ENCODE measurements at regions not wholly inside any gene's neighbourhood (a gene's known extent, or its start where the extent isn't known, plus 50 kb on each side); places are given as distances from the start of the nearest gene placed in this dataset.

DNA sequence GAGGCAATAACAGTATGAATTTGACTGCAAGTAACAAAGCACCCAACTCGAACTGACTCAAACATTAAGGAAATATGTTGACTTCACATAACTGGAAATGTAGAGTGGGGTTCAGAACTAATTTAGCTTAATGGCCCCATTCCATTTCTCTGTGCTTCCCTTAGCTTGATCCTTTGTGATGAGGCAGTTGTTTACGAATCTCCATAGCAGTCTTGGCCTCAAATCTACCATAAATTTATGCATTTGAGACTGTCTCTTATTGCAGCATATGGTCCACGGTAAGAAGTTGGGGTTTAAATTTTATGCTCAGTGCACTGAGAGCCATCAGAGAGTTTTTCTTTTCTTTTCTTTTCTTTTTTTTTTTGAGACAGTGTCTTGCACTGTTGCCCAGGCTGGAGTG is 148.7 kb upstream of the POU1F1 start:
- no peak overlapping the region for H3K27ac ChIP-seq (ENCODE audit: low read depth in 2 of 2, low read length in 2 of 2)
- H3K4me3 ChIP-seq (ENCODE audit: low read length in 2 of 2): no peak overlapping the region
- H3K4me1 ChIP-seq (ENCODE audit: control insufficient read depth in 2 of 2, insufficient read depth in 2 of 2, low read length in 2 of 2): no peaks in the 10 kb centered on the region
- H3K9ac ChIP-seq (ENCODE audit: low read depth in 1 of 2, low read length in 2 of 2): no peak overlapping the region
- no peaks in the 10 kb centered on the region for H3K9me3 ChIP-seq (ENCODE audit: control insufficient read depth in 2 of 2, low read length in 2 of 2)
- no peaks in the 10 kb centered on the region for H3K27me3 ChIP-seq (ENCODE audit: control insufficient read depth in 2 of 2, insufficient read depth in 2 of 2, low read length in 2 of 2)
- no peaks in the 10 kb centered on the region for H3K36me3 ChIP-seq (ENCODE audit: control insufficient read depth in 2 of 2, insufficient read depth in 2 of 2, low read length in 2 of 2)

DNA sequence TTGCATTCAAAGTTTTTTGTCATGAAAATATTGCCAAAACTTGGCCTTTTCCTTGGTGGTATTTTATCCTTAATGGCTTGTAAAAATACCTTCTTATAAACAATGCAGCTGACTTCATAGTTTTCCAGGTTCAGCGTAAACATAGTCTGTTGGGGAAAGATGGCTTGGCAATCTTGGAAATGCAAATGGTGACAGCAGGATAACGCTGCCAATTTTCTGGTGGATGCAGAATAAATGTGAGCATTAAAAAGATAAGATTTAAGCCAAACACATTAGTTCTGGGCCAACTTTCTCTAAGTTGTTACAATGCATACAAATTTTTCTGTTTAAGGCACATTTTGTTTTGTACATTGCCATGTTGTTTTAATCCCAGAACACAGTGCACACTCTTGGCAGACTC is 147.0 kb upstream of the POU1F1 start:
- Histone ChIP-seq H3K27me3 (ENCODE audit: control insufficient read depth in 2 of 2, insufficient read depth in 2 of 2, low read length in 2 of 2) (no peaks in the 10 kb centered on the region), H3K36me3 (ENCODE audit: control insufficient read depth in 2 of 2, insufficient read depth in 2 of 2, low read length in 2 of 2) (no peaks in the 10 kb centered on the region), H3K9me3 (ENCODE audit: control insufficient read depth in 2 of 2, low read length in 2 of 2) (no peaks in the 10 kb centered on the region), H3K4me1 (ENCODE audit: control insufficient read depth in 2 of 2, insufficient read depth in 2 of 2, low read length in 2 of 2) (no peaks in the 10 kb centered on the region), H3K4me3 (ENCODE audit: low read length in 2 of 2) (no peak overlapping the region), H3K27ac (ENCODE audit: low read depth in 2 of 2, low read length in 2 of 2) (no peak overlapping the region), H3K9ac (ENCODE audit: low read depth in 1 of 2, low read length in 2 of 2) (no peak overlapping the region)

DNA sequence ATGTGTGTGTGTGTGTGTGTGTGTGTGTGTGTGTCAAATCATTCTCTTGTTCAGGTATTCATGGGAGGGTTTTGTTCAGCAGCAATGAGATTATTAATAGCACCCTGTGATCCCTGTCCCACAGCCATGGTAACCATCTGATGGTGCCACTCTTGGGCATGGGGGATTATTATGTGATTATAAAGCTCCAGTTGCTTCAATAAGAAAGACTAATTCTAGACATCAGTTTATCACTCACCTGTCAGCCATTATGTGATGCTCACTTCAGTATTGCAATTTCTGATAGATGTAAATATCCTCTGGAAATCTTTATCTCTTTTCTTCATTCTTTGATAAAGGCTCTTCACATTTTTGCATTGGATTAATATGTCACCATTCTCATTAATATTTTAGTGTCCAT is 145.9 kb upstream of the POU1F1 start:
- Histone ChIP-seq H3K4me1 (ENCODE audit: control insufficient read depth in 2 of 2, insufficient read depth in 2 of 2, low read length in 2 of 2) (no peaks in the 10 kb centered on the region), H3K36me3 (ENCODE audit: control insufficient read depth in 2 of 2, insufficient read depth in 2 of 2, low read length in 2 of 2) (no peaks in the 10 kb centered on the region), H3K27me3 (ENCODE audit: control insufficient read depth in 2 of 2, insufficient read depth in 2 of 2, low read length in 2 of 2) (no peaks in the 10 kb centered on the region), H3K27ac (ENCODE audit: low read depth in 2 of 2, low read length in 2 of 2) (no peak overlapping the region), H3K4me3 (ENCODE audit: low read length in 2 of 2) (no peak overlapping the region), H3K9me3 (ENCODE audit: control insufficient read depth in 2 of 2, low read length in 2 of 2) (no peaks in the 10 kb centered on the region), H3K9ac (ENCODE audit: low read depth in 1 of 2, low read length in 2 of 2) (no peak overlapping the region)

DNA sequence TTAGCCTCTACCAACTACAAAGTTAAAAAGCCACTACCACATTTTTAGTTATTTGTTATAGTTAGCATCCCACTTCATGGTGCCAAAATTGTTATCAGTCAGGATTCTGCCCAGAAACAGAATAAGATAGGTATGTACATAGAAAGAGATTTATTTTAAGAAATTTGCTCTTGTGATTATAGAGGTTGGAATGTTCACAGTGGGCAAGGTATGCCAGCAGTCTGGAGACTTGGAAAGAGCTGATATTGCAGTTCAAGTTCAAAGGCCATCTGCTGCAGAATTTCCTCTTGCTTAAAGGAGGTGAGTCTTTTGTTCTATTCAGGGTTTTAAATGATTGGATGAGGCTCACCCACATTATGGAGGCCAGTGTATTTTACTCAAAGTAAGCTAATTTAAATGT is 143.8 kb upstream of the POU1F1 start:
- H3K4me3 ChIP-seq (ENCODE audit: low read length in 2 of 2): no peak overlapping the region
- no peaks in the 10 kb centered on the region for H3K4me1 ChIP-seq (ENCODE audit: control insufficient read depth in 2 of 2, insufficient read depth in 2 of 2, low read length in 2 of 2)
- H3K9me3 ChIP-seq (ENCODE audit: control insufficient read depth in 2 of 2, low read length in 2 of 2): no peaks in the 10 kb centered on the region
- no peak overlapping the region for H3K27ac ChIP-seq (ENCODE audit: low read depth in 2 of 2, low read length in 2 of 2)
- H3K36me3 ChIP-seq (ENCODE audit: control insufficient read depth in 2 of 2, insufficient read depth in 2 of 2, low read length in 2 of 2): no peaks in the 10 kb centered on the region
- no peaks in the 10 kb centered on the region for H3K27me3 ChIP-seq (ENCODE audit: control insufficient read depth in 2 of 2, insufficient read depth in 2 of 2, low read length in 2 of 2)
- H3K9ac ChIP-seq (ENCODE audit: low read depth in 1 of 2, low read length in 2 of 2): no peak overlapping the region

DNA sequence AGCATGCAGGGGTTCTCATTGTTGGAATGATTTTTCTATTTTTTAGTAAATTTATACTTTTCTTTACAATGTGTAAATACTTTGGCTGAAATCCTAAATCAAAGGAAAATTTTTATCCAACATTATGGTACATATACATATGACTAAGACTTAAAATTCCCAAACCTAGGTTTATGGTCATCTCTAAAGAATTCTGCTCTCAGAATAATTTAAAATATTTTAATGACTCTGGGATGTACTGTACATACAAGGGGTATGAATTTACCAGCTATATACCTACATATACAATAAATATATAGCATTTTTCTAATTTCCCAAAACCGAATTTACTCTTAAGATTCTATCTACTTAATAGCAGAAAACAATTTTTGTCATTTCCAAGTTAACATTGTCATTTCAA is 137.9 kb upstream of the POU1F1 start:
- Histone ChIP-seq H3K36me3 (ENCODE audit: control insufficient read depth in 2 of 2, insufficient read depth in 2 of 2, low read length in 2 of 2) (no peaks in the 10 kb centered on the region), H3K4me1 (ENCODE audit: control insufficient read depth in 2 of 2, insufficient read depth in 2 of 2, low read length in 2 of 2) (no peaks in the 10 kb centered on the region), H3K9me3 (ENCODE audit: control insufficient read depth in 2 of 2, low read length in 2 of 2) (no peaks in the 10 kb centered on the region), H3K4me3 (ENCODE audit: low read length in 2 of 2) (no peak overlapping the region), H3K27ac (ENCODE audit: low read depth in 2 of 2, low read length in 2 of 2) (no peak overlapping the region), H3K27me3 (ENCODE audit: control insufficient read depth in 2 of 2, insufficient read depth in 2 of 2, low read length in 2 of 2) (no peaks in the 10 kb centered on the region), H3K9ac (ENCODE audit: low read depth in 1 of 2, low read length in 2 of 2) (no peak overlapping the region)

DNA sequence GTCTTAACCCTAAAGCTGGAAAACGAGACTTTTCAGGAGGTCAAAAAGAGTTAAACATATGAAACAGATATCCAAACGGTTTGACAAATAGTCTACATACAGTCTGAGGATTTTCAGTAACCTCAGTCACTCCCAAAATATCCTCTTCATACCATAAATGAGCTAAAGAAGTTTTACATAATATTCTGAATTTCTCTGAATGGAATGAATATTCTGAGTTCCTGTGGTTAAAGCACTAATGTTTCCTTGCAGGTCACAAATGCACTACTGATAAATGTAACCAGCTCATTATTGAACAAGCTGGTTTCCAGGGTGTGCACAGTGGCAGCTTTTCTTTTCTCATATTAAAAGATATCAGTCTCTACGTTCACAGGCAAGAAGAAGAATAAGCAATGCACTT is 137.4 kb upstream of the POU1F1 start:
- Histone ChIP-seq H3K27ac (ENCODE audit: low read depth in 2 of 2, low read length in 2 of 2) (no peak overlapping the region), H3K4me1 (ENCODE audit: control insufficient read depth in 2 of 2, insufficient read depth in 2 of 2, low read length in 2 of 2) (no peaks in the 10 kb centered on the region), H3K9ac (ENCODE audit: low read depth in 1 of 2, low read length in 2 of 2) (no peak overlapping the region), H3K36me3 (ENCODE audit: control insufficient read depth in 2 of 2, insufficient read depth in 2 of 2, low read length in 2 of 2) (no peaks in the 10 kb centered on the region), H3K4me3 (ENCODE audit: low read length in 2 of 2) (no peak overlapping the region), H3K9me3 (ENCODE audit: control insufficient read depth in 2 of 2, low read length in 2 of 2) (no peaks in the 10 kb centered on the region), H3K27me3 (ENCODE audit: control insufficient read depth in 2 of 2, insufficient read depth in 2 of 2, low read length in 2 of 2) (no peaks in the 10 kb centered on the region)

DNA sequence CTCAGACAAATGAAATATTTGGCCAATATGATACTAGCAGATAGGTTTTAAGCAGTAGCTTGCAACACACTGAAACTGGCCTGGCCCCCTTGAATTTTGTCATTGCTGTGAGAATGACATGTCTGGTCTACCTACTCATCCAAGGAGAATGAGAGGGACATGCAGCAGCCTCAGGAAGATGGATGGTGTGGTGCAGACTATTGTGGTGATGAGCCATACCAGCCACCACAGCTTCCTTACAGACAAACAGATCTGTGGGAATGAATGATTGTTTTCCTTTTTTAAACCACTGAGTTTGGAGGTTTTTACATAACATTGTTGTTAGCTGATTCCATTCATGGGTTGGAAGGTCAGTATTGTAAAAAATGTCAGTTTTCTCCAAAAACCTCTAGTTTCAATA is 133.7 kb upstream of the POU1F1 start:
- H3K9ac ChIP-seq (ENCODE audit: low read depth in 1 of 2, low read length in 2 of 2): no peak overlapping the region
- H3K9me3 ChIP-seq (ENCODE audit: control insufficient read depth in 2 of 2, low read length in 2 of 2): no peaks in the 10 kb centered on the region
- H3K4me1 ChIP-seq (ENCODE audit: control insufficient read depth in 2 of 2, insufficient read depth in 2 of 2, low read length in 2 of 2): no peaks in the 10 kb centered on the region
- H3K4me3 ChIP-seq (ENCODE audit: low read length in 2 of 2): no peak overlapping the region
- no peak overlapping the region for H3K27ac ChIP-seq (ENCODE audit: low read depth in 2 of 2, low read length in 2 of 2)
- no peaks in the 10 kb centered on the region for H3K27me3 ChIP-seq (ENCODE audit: control insufficient read depth in 2 of 2, insufficient read depth in 2 of 2, low read length in 2 of 2)
- no peaks in the 10 kb centered on the region for H3K36me3 ChIP-seq (ENCODE audit: control insufficient read depth in 2 of 2, insufficient read depth in 2 of 2, low read length in 2 of 2)

DNA sequence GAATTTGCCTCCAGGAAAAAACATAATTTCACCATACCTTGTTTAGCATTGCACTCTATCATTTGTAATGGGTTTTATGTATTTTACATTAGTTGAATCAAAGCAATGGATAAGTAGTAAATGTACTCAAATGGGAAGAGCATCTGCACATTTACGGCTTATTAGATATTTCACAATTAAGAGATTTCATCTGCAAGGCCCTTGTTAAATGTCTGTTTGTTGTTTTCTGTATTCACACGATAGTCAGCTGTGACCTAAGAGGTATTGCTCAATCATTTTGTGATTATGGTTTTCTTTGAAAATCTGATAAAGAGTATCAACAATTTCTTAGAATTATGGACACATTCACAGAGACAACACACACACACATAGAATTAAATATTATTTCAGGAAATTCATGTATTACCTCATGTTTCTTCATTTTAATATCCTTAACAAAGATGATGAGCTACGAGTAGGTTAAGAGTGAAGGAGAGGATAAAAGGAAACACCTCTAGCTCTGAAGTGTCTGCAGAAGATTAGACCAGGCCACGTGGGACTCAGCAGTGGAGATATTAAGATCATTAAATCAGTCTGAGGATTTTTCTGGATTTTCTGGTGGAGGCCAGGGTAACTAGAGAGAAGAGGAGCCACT is 121.9 kb upstream of the POU1F1 start:
- no peaks in the 10 kb centered on the region for H3K9me3 ChIP-seq (ENCODE audit: control insufficient read depth in 2 of 2, low read length in 2 of 2)
- H3K4me3 ChIP-seq (ENCODE audit: low read length in 2 of 2): no peak overlapping the region
- H3K27ac ChIP-seq (ENCODE audit: low read depth in 2 of 2, low read length in 2 of 2): no peak overlapping the region
- H3K4me1 ChIP-seq (ENCODE audit: control insufficient read depth in 2 of 2, insufficient read depth in 2 of 2, low read length in 2 of 2): no peaks in the 10 kb centered on the region
- no peak overlapping the region for H3K9ac ChIP-seq (ENCODE audit: low read depth in 1 of 2, low read length in 2 of 2)
- no peaks in the 10 kb centered on the region for H3K36me3 ChIP-seq (ENCODE audit: control insufficient read depth in 2 of 2, insufficient read depth in 2 of 2, low read length in 2 of 2)
- H3K27me3 ChIP-seq (ENCODE audit: control insufficient read depth in 2 of 2, insufficient read depth in 2 of 2, low read length in 2 of 2): no peaks in the 10 kb centered on the region

DNA sequence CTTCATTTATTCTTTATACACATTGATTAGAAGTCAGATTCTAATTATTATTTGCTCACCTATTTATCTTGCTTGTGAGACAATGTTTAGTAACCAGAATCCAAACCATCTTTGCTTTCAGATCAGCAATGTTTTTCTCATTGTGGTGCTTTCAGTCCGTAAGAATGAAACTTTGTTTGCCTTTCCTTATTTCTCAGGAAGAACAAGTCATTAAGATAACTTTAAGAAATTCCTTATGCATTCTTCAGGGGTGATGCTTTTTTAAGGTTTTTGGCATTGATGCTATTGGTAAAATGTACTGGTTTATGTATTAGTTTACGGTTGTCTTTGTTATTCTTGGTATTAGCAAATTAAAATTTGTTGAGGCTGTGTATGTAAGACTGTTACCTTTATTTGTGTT is 120.8 kb upstream of the POU1F1 start:
- no peaks in the 10 kb centered on the region for H3K9me3 ChIP-seq (ENCODE audit: control insufficient read depth in 2 of 2, low read length in 2 of 2)
- H3K27me3 ChIP-seq (ENCODE audit: control insufficient read depth in 2 of 2, insufficient read depth in 2 of 2, low read length in 2 of 2): no peaks in the 10 kb centered on the region
- H3K4me1 ChIP-seq (ENCODE audit: control insufficient read depth in 2 of 2, insufficient read depth in 2 of 2, low read length in 2 of 2): no peaks in the 10 kb centered on the region
- no peaks in the 10 kb centered on the region for H3K36me3 ChIP-seq (ENCODE audit: control insufficient read depth in 2 of 2, insufficient read depth in 2 of 2, low read length in 2 of 2)
- no peak overlapping the region for H3K4me3 ChIP-seq (ENCODE audit: low read length in 2 of 2)
- H3K27ac ChIP-seq (ENCODE audit: low read depth in 2 of 2, low read length in 2 of 2): no peak overlapping the region
- no peak overlapping the region for H3K9ac ChIP-seq (ENCODE audit: low read depth in 1 of 2, low read length in 2 of 2)

DNA sequence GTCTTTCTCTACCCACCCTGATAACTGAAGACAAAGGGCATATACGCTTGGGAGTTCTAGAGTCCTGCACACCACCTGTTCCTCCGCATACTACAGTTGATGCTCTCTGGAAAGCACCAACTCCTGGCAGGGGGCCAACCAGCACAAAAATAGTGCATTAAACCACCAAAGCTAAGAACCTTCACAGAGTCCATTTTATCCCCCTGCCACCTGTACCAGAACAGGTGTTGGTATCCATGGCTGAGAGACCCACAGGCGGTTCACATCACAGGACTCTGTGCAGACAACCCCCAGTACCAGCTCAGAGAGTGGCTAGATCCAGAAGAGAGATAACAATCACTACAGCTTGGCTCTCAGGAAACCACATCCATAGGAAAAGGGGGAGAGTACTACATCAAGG is 114.4 kb upstream of the POU1F1 start:
- Histone ChIP-seq H3K36me3 (ENCODE audit: control insufficient read depth in 2 of 2, insufficient read depth in 2 of 2, low read length in 2 of 2) (no peaks in the 10 kb centered on the region), H3K4me1 (ENCODE audit: control insufficient read depth in 2 of 2, insufficient read depth in 2 of 2, low read length in 2 of 2) (no peaks in the 10 kb centered on the region), H3K4me3 (ENCODE audit: low read length in 2 of 2) (no peak overlapping the region), H3K9me3 (ENCODE audit: control insufficient read depth in 2 of 2, low read length in 2 of 2) (no peaks in the 10 kb centered on the region), H3K9ac (ENCODE audit: low read depth in 1 of 2, low read length in 2 of 2) (no peak overlapping the region), H3K27ac (ENCODE audit: low read depth in 2 of 2, low read length in 2 of 2) (no peak overlapping the region), H3K27me3 (ENCODE audit: control insufficient read depth in 2 of 2, insufficient read depth in 2 of 2, low read length in 2 of 2) (no peaks in the 10 kb centered on the region)

DNA sequence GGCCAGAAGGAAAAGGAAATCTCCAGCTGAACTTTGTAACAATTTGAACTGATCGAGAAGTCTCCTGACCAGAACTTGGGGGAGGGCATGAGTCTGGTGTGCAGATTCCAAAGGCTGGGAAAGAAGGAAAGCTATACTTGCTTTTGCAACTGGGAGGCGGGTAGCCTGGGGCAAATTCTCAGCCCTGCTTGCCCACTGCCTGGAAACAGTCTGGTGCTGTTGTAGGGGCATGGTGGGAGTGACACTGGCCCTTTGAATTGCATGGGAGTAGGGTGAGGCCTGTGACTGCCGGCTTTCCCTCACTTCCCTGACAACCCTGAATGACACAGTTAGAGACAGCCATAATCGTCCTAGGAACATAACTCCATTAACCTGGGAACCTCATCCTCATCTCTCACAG is 114.0 kb upstream of the POU1F1 start:
- Histone ChIP-seq H3K9me3 (ENCODE audit: control insufficient read depth in 2 of 2, low read length in 2 of 2) (no peaks in the 10 kb centered on the region), H3K4me1 (ENCODE audit: control insufficient read depth in 2 of 2, insufficient read depth in 2 of 2, low read length in 2 of 2) (no peaks in the 10 kb centered on the region), H3K36me3 (ENCODE audit: control insufficient read depth in 2 of 2, insufficient read depth in 2 of 2, low read length in 2 of 2) (no peaks in the 10 kb centered on the region), H3K27ac (ENCODE audit: low read depth in 2 of 2, low read length in 2 of 2) (no peak overlapping the region), H3K9ac (ENCODE audit: low read depth in 1 of 2, low read length in 2 of 2) (no peak overlapping the region), H3K27me3 (ENCODE audit: control insufficient read depth in 2 of 2, insufficient read depth in 2 of 2, low read length in 2 of 2) (no peaks in the 10 kb centered on the region), H3K4me3 (ENCODE audit: low read length in 2 of 2) (no peak overlapping the region)
